ENCODE measurements at regions not wholly inside any gene's neighbourhood (a gene's known extent, or its start where the extent isn't known, plus 50 kb on each side); places are given as distances from the start of the nearest gene placed in this dataset.

DNA sequence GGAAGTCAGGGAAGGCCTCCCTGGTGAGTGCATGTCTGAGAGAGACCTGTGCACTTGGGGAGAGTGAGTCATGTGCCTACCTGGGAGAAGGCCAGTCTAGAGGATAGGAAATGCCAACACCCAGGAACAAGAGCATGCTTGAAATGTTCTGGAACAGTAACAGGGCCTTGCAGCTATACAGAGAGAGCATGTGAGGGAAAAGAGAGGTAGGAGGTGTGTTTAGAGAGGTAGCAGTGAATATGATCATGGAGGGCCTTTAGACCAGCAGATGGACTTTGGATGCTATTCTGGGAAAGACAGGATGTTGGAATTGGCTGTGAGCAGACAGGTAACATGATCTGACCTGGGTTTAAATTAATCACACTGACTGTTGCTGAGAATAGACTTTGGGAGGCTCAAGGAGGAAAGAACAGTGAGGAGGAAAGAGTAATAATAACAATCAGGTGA, 1143.6 kb downstream of the FLRT2 start:
- FAIRE-seq: no peak
- Histone ChIP-seq H3K79me2 (ENCODE audit: control insufficient read depth, insufficient read depth, low read length) (no peaks in the 10 kb centered on the region), H3K27me3 (ENCODE audit: control insufficient read depth in 2 of 2, insufficient read depth in 2 of 2, low read length in 2 of 2) (no peaks in the 10 kb centered on the region), H3K9ac (replicated peaks; ENCODE audit: extremely low read depth, insufficient read depth, low read length) (no peak overlapping the region), H3K4me2 (ENCODE audit: insufficient read depth, low read length) (no peak overlapping the region), H3K4me1 (ENCODE audit: control insufficient read depth, extremely low read depth, insufficient read depth, low read length) (no peaks in the 10 kb centered on the region), H3K36me3 (ENCODE audit: control insufficient read depth in 2 of 2, extremely low read depth in 1 of 2, insufficient read depth in 2 of 2, low read length in 2 of 2) (no peaks in the 10 kb centered on the region), H3K9me1 (replicated peaks; ENCODE audit: control insufficient read depth, extremely low read depth, insufficient read depth, low read length) (no peaks in the 10 kb centered on the region), H4K20me1 (replicated peaks; ENCODE audit: control insufficient read depth, extremely low read depth, insufficient read depth, low read length) (no peaks in the 10 kb centered on the region), H3K4me3 (replicated peaks in 1 of 3; ENCODE audit: insufficient read depth in 1 of 3, low read depth in 1 of 3, low read length in 3 of 3) (no peak overlapping the region), H3K27ac (ENCODE audit: insufficient read depth, low read depth, low read length) (no peak overlapping the region), H3K9me3 (replicated peaks; ENCODE audit: control insufficient read depth, insufficient read depth, low read length) (peaks cover 9% of the 10 kb centered on the region), H2AFZ (ENCODE audit: low read depth, low read length) (no peak overlapping the region)
- CTCF ChIA-PET: no interaction called here
- BruUV-seq (replicated peaks): no TSS peak
- TF ChIP-seq EZH2 (IDR thresholded peaks at IDR 0.05; ENCODE audit: borderline replicate concordance, low read depth, low read length, severe bottlenecking) (no peak), GATA2 (IDR thresholded peaks at IDR 0.05; ENCODE audit: insufficient read depth, insufficient read length, low read depth, low read length) (no peak), JUN (IDR thresholded peaks at IDR 0.05; ENCODE audit: borderline replicate concordance, insufficient read depth, insufficient read length, low read depth) (no peak), FOS (IDR thresholded peaks at IDR 0.05; ENCODE audit: borderline replicate concordance, insufficient read depth, low read length) (no peak), POLR2A (IDR thresholded peaks at IDR 0.05; ENCODE audit: low read depth, low read length) (no peak), CTCF (IDR thresholded peaks at IDR 0.05; ENCODE audit: extremely low read depth in 1 of 2, insufficient read depth in 1 of 2, low read depth in 1 of 2, low read length in 2 of 2) (no peak), MYC (IDR thresholded peaks at IDR 0.05; ENCODE audit: low read depth, low read length) (no peak)
- TF ChIP-seq, protein P1, sequence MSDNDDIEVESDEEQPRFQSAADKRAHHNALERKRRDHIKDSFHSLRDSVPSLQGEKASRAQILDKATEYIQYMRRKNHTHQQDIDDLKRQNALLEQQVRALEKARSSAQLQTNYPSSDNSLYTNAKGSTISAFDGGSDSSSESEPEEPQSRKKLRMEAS (IDR thresholded peaks at IDR 0.05; ENCODE audit: insufficient read depth, insufficient read length): no peak
- DNase-seq (ENCODE audit: low read depth, low spot score): no peak
- dilution Hi-C loops (cut with MboI; ENCODE audit: extremely low pct_ligation_motif_present, low sequenced_read_pairs): no loop called here
- intact Hi-C loops (cut with micrococcal nuclease): no loop called here
- POLR2A ChIA-PET: no interaction called here
